SK-N-SH (cell line): ENCODE measurements at regions not wholly inside any gene's neighbourhood (a gene's known extent, or its start where the extent isn't known, plus 50 kb on each side); places are given as distances from the start of the nearest gene placed in this dataset.

Experiments
- CTCF ChIA-PET: fragments of 300-600, 350-600 bp; formaldehyde crosslinking; extraction: SDS; loops from one replicate; lab custom pipeline; 2021; lab: Yijun Ruan, JAX
- POLR2A ChIA-PET: fragments of 350-600 bp; sonication (Branson Sonifier 250); formaldehyde crosslinking; extraction: SDS; loops from one replicate; lab custom pipeline; 2020; ENCODE audit warnings: antibody characterized with exemption, inconsistent platforms; lab: Yijun Ruan, JAX
- DNase-seq: peaks from one replicate; pipeline ENCODE4 v3.0.0; 2012
- H2AFZ ChIP-seq: fragments of 200-600 bp; sonication (generic); 2 replicates; pipeline ENCODE4 v1.8.1; 2016; ENCODE audit warnings: antibody characterized with exemption, mild to moderate bottlenecking, low read depth
- H3F3A ChIP-seq: fragments of 200-600 bp; sonication (generic); replicated peaks from 2 replicates; pipeline ENCODE3; 2016; ENCODE audit warnings: antibody characterized with exemption, mild to moderate bottlenecking; ENCODE audit not compliant: insufficient read depth
- H3K27ac ChIP-seq, 2 experiments: fragments of 200-500 bp in 1 of 2; fragments of 200-600 bp in 1 of 2; sonication (Bioruptor generic) in 1 of 2; sonication (generic), shearing (Covaris generic) in 1 of 2; 2 replicates each; pipeline versions ENCODE4 v1.5.1 to v1.6.1; 2014 to 2016; ENCODE audit warnings: low read depth in 2 of 2, inconsistent platforms in 1 of 2, low read length in 1 of 2, mild to moderate bottlenecking in 1 of 2, mixed read lengths in 1 of 2
- H3K27me3 ChIP-seq: fragments of 200-600 bp; sonication (generic), shearing (Covaris generic); 2 replicates; pipeline ENCODE4 v1.6.1; 2016; ENCODE audit warnings: mixed run types; ENCODE audit not compliant: insufficient read depth
- H3K36me3 ChIP-seq, 2 experiments: fragments of 200-500 bp in 1 of 2; fragments of 200-600 bp in 1 of 2; sonication (Bioruptor generic) in 1 of 2; sonication (generic) in 1 of 2; replicated peaks in 1 of 2; 2 replicates each; pipeline versions ENCODE3 to v1.5.1; 2014 to 2016; ENCODE audit warnings: low read length in 1 of 2, mild to moderate bottlenecking in 1 of 2; ENCODE audit not compliant: insufficient read depth in 2 of 2, control insufficient read depth in 1 of 2
- H3K4me1 ChIP-seq, 2 experiments: fragments of 200-500 bp in 1 of 2; fragments of 200-600 bp in 1 of 2; sonication (Bioruptor generic) in 1 of 2; sonication (generic), shearing (Covaris generic) in 1 of 2; 2 replicates each; pipeline versions ENCODE4 v1.5.1 to v1.6.1; 2014 to 2016; ENCODE audit warnings: low read depth in 1 of 2, low read length in 1 of 2, mixed run types in 1 of 2; ENCODE audit not compliant: insufficient read depth in 2 of 2, control insufficient read depth in 1 of 2
- H3K4me2 ChIP-seq: fragments of 200-600 bp; sonication (generic), shearing (Covaris generic); 2 replicates; pipeline ENCODE4 v1.6.1; 2017; ENCODE audit warnings: mixed run types
- H3K4me3 ChIP-seq, 2 experiments: fragments of 200-500 bp in 1 of 2; fragments of 200-600 bp in 1 of 2; sonication (Bioruptor generic) in 1 of 2; sonication (generic), shearing (Covaris generic) in 1 of 2; 2 replicates each; pipeline versions ENCODE4 v1.5.1 to v1.8.1; 2014 to 2016; ENCODE audit warnings: low read depth in 2 of 2, inconsistent platforms in 1 of 2, low read length in 1 of 2, mild to moderate bottlenecking in 1 of 2, mixed read lengths in 1 of 2, moderate library complexity in 1 of 2
- H3K79me2 ChIP-seq: fragments of 200-600 bp; sonication (generic); 2 replicates; pipeline ENCODE4 v1.8.1; 2017; ENCODE audit warnings: mild to moderate bottlenecking; ENCODE audit not compliant: insufficient read depth
- H3K9ac ChIP-seq: fragments of 200-600 bp; sonication (generic); 2 replicates; pipeline ENCODE4 v1.6.1; 2017; ENCODE audit warnings: mixed run types
- H3K9me2 ChIP-seq: fragments of 200-600 bp; sonication (generic); 2 replicates; pipeline ENCODE4 v1.6.1; 2017; ENCODE audit warnings: mixed run types
- H3K9me3 ChIP-seq: fragments of 200-600 bp; sonication (generic); 2 replicates; pipeline ENCODE4 v1.6.1; 2017; ENCODE audit warnings: mixed run types, mild to moderate bottlenecking, moderate library complexity
- H4K20me1 ChIP-seq: fragments of 200-600 bp; sonication (generic); 2 replicates; pipeline ENCODE4 v1.6.1; 2017; ENCODE audit warnings: mild to moderate bottlenecking, mixed run types; ENCODE audit not compliant: insufficient read depth
- CHD2 ChIP-seq: fragments of 150-350 bp; IDR thresholded peaks from 2 replicates; pipeline ENCODE4 v1.6.1; 2018; ENCODE audit warnings: low read length; ENCODE audit not compliant: partially characterized antibody
- CTCF ChIP-seq: fragments of 200-600 bp; sonication (generic); IDR thresholded peaks from 2 replicates; pipeline ENCODE4 v1.6.1; 2017; ENCODE audit warnings: antibody characterized with exemption, mild to moderate bottlenecking, moderate library complexity
- FOXM1 ChIP-seq: IDR thresholded peaks from 2 replicates; pipeline ENCODE4 v1.4.0; 2012; ENCODE audit warnings: low read depth, mild to moderate bottlenecking
- GATA2 ChIP-seq: sonication (generic); formaldehyde crosslinking; IDR thresholded peaks from 2 replicates; pipeline ENCODE4 v1.5.0; 2020; ENCODE audit warnings: mild to moderate bottlenecking, missing genetic modification reagents
- IRF3 ChIP-seq: fragments of 150-350 bp; IDR thresholded peaks from 2 replicates; pipeline ENCODE4 v1.6.1; 2016; ENCODE audit warnings: mild to moderate bottlenecking, low read depth, low read length
- MEF2A ChIP-seq: IDR thresholded peaks from 2 replicates; pipeline ENCODE4 v1.4.0; 2012; ENCODE audit warnings: low read depth, borderline replicate concordance
- MXI1 ChIP-seq: IDR thresholded peaks from 2 replicates; pipeline ENCODE4 v1.6.1; 2012; ENCODE audit warnings: mild to moderate bottlenecking, low read depth, low read length, improper control_type of control experiment
- POLR2AphosphoS5 ChIP-seq: IDR thresholded peaks from 2 replicates; pipeline ENCODE4 v1.6.1; 2012; ENCODE audit warnings: low read depth, low read length
- REST ChIP-seq: IDR thresholded peaks from 2 replicates; pipeline ENCODE4 v1.6.1; 2012; ENCODE audit warnings: mild to moderate bottlenecking, low read depth, low read length, moderate library complexity
- RFX5 ChIP-seq: IDR thresholded peaks from 2 replicates; pipeline ENCODE4 v1.6.1; 2012; ENCODE audit warnings: mild to moderate bottlenecking, improper control_type of control experiment, low read length
- SIN3A ChIP-seq: IDR thresholded peaks from 2 replicates; pipeline ENCODE4 v1.6.1; 2012; ENCODE audit warnings: low read depth, mild to moderate bottlenecking, low read length, moderate library complexity, borderline replicate concordance
- TAF1 ChIP-seq: IDR thresholded peaks from 2 replicates; pipeline ENCODE4 v1.6.1; 2012; ENCODE audit warnings: low read depth, mild to moderate bottlenecking, low read length, moderate library complexity, borderline replicate concordance
- TEAD4 ChIP-seq: IDR thresholded peaks from 2 replicates; pipeline ENCODE4 v1.4.0; 2012; ENCODE audit warnings: mild to moderate bottlenecking, borderline replicate concordance; ENCODE audit not compliant: insufficient read depth
- USF1 ChIP-seq: IDR thresholded peaks from 2 replicates; pipeline ENCODE4 v1.4.0; 2012; ENCODE audit warnings: low read depth, borderline replicate concordance
- WGBS: methylation state at CpG from one replicate; pipeline ENCODE4 v1.1.6; 2017; ENCODE audit warnings: low lambda C conversion rate; 5-methylcytosine and 5-hydroxymethylcytosine counted together

GRCh38 chr17:70232466-70232865, 63.1 kb downstream of the KCNJ2 start:
- H3K4me1 ChIP-seq: no peaks in the 10 kb centered on the region
- H3K27ac ChIP-seq: no peak overlapping the region
- TF ChIP-seq CTCF: no peak
- no peak for TF ChIP-seq IRF3
- ChIA-PET CTCF (interaction anchor here (0.9 to 1.7 kb wide), 2 partner anchors 10 to 626 kb away, joined by 3 read pairs; no protein-coding TSS in a partner anchor), POLR2A (no interaction called here)
- no peaks in the 10 kb centered on the region for H3F3A ChIP-seq
- H2AFZ ChIP-seq: no peak overlapping the region
- DNase-seq: no peak
- H3K4me2 ChIP-seq: no peak overlapping the region
- 23% methylated on average over 2 of the region's 2 CpGs for WGBS
- H3K27me3 ChIP-seq: no peaks in the 10 kb centered on the region
- H3K9me2 ChIP-seq: no peaks in the 10 kb centered on the region
- H4K20me1 ChIP-seq: no peaks in the 10 kb centered on the region
- H3K4me3 ChIP-seq: no peak overlapping the region
- H3K9me3 ChIP-seq: no peaks in the 10 kb centered on the region
- H3K79me2 ChIP-seq: no peaks in the 10 kb centered on the region
- no peaks in the 10 kb centered on the region for H3K36me3 ChIP-seq
- no peak overlapping the region for H3K9ac ChIP-seq

GRCh38 chr17:70235252-70235651, 65.9 kb downstream of the KCNJ2 start:
- H3K27ac ChIP-seq: no peak overlapping the region
- no peaks in the 10 kb centered on the region for H3K79me2 ChIP-seq
- H3K4me1 ChIP-seq: no peaks in the 10 kb centered on the region; a peak in 1 of 4 replicates
- CTCF ChIA-PET: interaction anchor here (1.1 kb wide), 1 partner anchor 118 kb away, joined by 3 read pairs; no protein-coding TSS in a partner anchor
- DNase-seq: no peak
- no peaks in the 10 kb centered on the region for H3K36me3 ChIP-seq
- no peaks in the 10 kb centered on the region for H3K27me3 ChIP-seq
- TF ChIP-seq RFX5 (no peak), TAF1 (no peak), GATA2 (CRISPR knock-in tag) (no peak), TEAD4 (no peak), USF1 (no peak), POLR2AphosphoS5 (no peak), MEF2A (no peak), MXI1 (no peak), SIN3A (no peak), REST (no peak), CHD2 (no peak), FOXM1 (no peak)
- POLR2A ChIA-PET: no interaction called here
- H3K4me3 ChIP-seq: no peak overlapping the region
- H3K4me2 ChIP-seq: no peak overlapping the region
- no peaks in the 10 kb centered on the region for H4K20me1 ChIP-seq
- H3K9me2 ChIP-seq: no peaks in the 10 kb centered on the region
- H2AFZ ChIP-seq: no peak overlapping the region
- no peak overlapping the region for H3K9ac ChIP-seq
- H3F3A ChIP-seq: no peaks in the 10 kb centered on the region
- H3K9me3 ChIP-seq: no peaks in the 10 kb centered on the region
